Large intestine (tissue), 3 donors: ENCODE measurements at regions not wholly inside any gene's neighbourhood (a gene's known extent, or its start where the extent isn't known, plus 50 kb on each side); places are given as distances from the start of the nearest gene placed in this dataset.
"Not testable (repeated sequence)": the region's sequence is repeated elsewhere in the genome, so short reads cannot be mapped to it uniquely, and the experiment has no call there.

Experiments used
- DNase-seq, 2 donors: peaks; one replicate each; pipeline versions ENCODE4 v3.0.0 to v3.0.0-alpha.2; 2013
- H3K27ac ChIP-seq: one replicate; pipeline ENCODE4 v1.5.1; 2013; ENCODE audit warnings: low read length
- H3K27me3 ChIP-seq: 2 replicates; pipeline ENCODE4 v1.6.1; 2013; ENCODE audit warnings: low read length; ENCODE audit not compliant: control insufficient read depth, insufficient read depth
- H3K36me3 ChIP-seq: 2 replicates; pipeline ENCODE4 v1.6.1; 2013; ENCODE audit warnings: low read length; ENCODE audit not compliant: control insufficient read depth, insufficient read depth
- H3K4me1 ChIP-seq: one replicate; pipeline ENCODE4 v1.6.1; 2013; ENCODE audit warnings: low read length; ENCODE audit not compliant: control insufficient read depth, insufficient read depth
- H3K4me3 ChIP-seq: one replicate; pipeline ENCODE4 v1.5.1; 2013; ENCODE audit warnings: low read length
- H3K9me3 ChIP-seq: one replicate; pipeline ENCODE4 v1.6.1; 2013; ENCODE audit warnings: mild to moderate bottlenecking, low read depth, low read length, moderate library complexity; ENCODE audit not compliant: control insufficient read depth
- WGBS: methylation state at CpG from one replicate; pipeline ENCODE4 v1.1.5; 2013; ENCODE audit warnings: low lambda C conversion rate; ENCODE audit not compliant: insufficient coverage; 5-methylcytosine and 5-hydroxymethylcytosine counted together

GRCh38 chr3:130800829-130801228 lies 54.2 kb upstream of the PIK3R4 start:
- 100% methylated on average over 3 of the region's 7 CpGs for WGBS
- Histone ChIP-seq H3K27me3 (no peaks in the 10 kb centered on the region), H3K4me3 (no peak overlapping the region), H3K36me3 (no peaks in the 10 kb centered on the region), H3K27ac (no peak overlapping the region), H3K9me3 (no peaks in the 10 kb centered on the region), H3K4me1 (no peaks in the 10 kb centered on the region)
- no peak for DNase-seq

GRCh38 chr3:130801473-130801872 lies 54.8 kb upstream of the PIK3R4 start:
- H3K27me3 ChIP-seq, result no peaks in the 10 kb centered on the region
- H3K27ac ChIP-seq, result no peak overlapping the region
- no peaks in the 10 kb centered on the region for H3K4me1 ChIP-seq
- no peak for DNase-seq
- WGBS, result 86% methylated on average over 2 of the region's 3 CpGs
- no peaks in the 10 kb centered on the region for H3K36me3 ChIP-seq
- no peak overlapping the region for H3K4me3 ChIP-seq
- H3K9me3 ChIP-seq, result no peaks in the 10 kb centered on the region

GRCh38 chr3:130811557-130811956 lies 64.9 kb upstream of the PIK3R4 start:
- Histone ChIP-seq H3K36me3 (no peaks in the 10 kb centered on the region), H3K4me3 (no peak overlapping the region), H3K4me1 (no peaks in the 10 kb centered on the region), H3K9me3 (peaks cover 7% of the 10 kb centered on the region), H3K27ac (no peak overlapping the region), H3K27me3 (no peaks in the 10 kb centered on the region)
- DNase-seq, result no peak
- WGBS, result 80% methylated on average over 1 of the region's 2 CpGs

- H3K27me3 ChIP-seq, result no peaks in the 10 kb centered on the region
- no peak for DNase-seq
- no CpG with 5 or more reads among the region's 36 CpGs for WGBS
- H3K36me3 ChIP-seq, result no peaks in the 10 kb centered on the region
- H3K4me3 ChIP-seq, result no peak overlapping the region
- H3K9me3 ChIP-seq, result peaks cover 7% of the 10 kb centered on the region
- no peaks in the 10 kb centered on the region for H3K4me1 ChIP-seq
- H3K27ac ChIP-seq, result no peak overlapping the region
Measured at GRCh38 chr3:130814691-130815472, 68.3 kb upstream of the PIK3R4 start.

- no peaks in the 10 kb centered on the region for H3K4me1 ChIP-seq
- no peaks in the 10 kb centered on the region for H3K27me3 ChIP-seq
- WGBS, result no CpG with 5 or more reads among the region's 6 CpGs
- H3K27ac ChIP-seq, result no peak overlapping the region
- no peak overlapping the region for H3K4me3 ChIP-seq
- DNase-seq, result no peak
- peaks cover 7% of the 10 kb centered on the region for H3K9me3 ChIP-seq
- H3K36me3 ChIP-seq, result no peaks in the 10 kb centered on the region
Measured at GRCh38 chr3:130816561-130817445, 70.2 kb upstream of the PIK3R4 start.

GRCh38 chr3:130818066-130818465 lies 71.4 kb upstream of the PIK3R4 start:
- not testable (repeated sequence) for H3K36me3 ChIP-seq, DNase-seq, H3K4me1 ChIP-seq, H3K9me3 ChIP-seq, H3K27me3 ChIP-seq, H3K4me3 ChIP-seq, H3K27ac ChIP-seq
- WGBS, result no CpG with 5 or more reads among the region's 3 CpGs

- peaks cover 11% of the 10 kb centered on the region for H3K4me1 ChIP-seq
- H3K4me3 ChIP-seq, result no peak overlapping the region
- H3K9me3 ChIP-seq, result no peaks in the 10 kb centered on the region
- no peaks in the 10 kb centered on the region for H3K36me3 ChIP-seq
- peak; percentile 69 to 72 for DNase-seq
- WGBS, result no CpG with 5 or more reads among the region's 2 CpGs
- H3K27me3 ChIP-seq, result no peaks in the 10 kb centered on the region
- H3K27ac ChIP-seq, result no peak overlapping the region
Measured at GRCh38 chr3:130820976-130821375, 72.9 kb upstream of the ATP2C1 start.

- no CpG with 5 or more reads among the region's 1 CpG for WGBS
- H3K9me3 ChIP-seq, result no peaks in the 10 kb centered on the region
Measured at GRCh38 chr3:130821806-130822205, 72.1 kb upstream of the ATP2C1 start.

GRCh38 chr3:130823241-130823884 lies 70.5 kb upstream of the ATP2C1 start:
- WGBS, result no CpG with 5 or more reads among the region's 4 CpGs
- Histone ChIP-seq H3K36me3 (no peaks in the 10 kb centered on the region), H3K27me3 (no peaks in the 10 kb centered on the region), H3K27ac (no peak overlapping the region), H3K4me1 (peaks cover 25% of the 10 kb centered on the region), H3K4me3 (no peak overlapping the region), H3K9me3 (no peaks in the 10 kb centered on the region)
- DNase-seq, result no peak

More at GRCh38 chr3:130821806-130822205, 72.1 kb upstream of the ATP2C1 start:
- DNase-seq, result no peak
- Histone ChIP-seq H3K27me3 (no peaks in the 10 kb centered on the region), H3K4me3 (no peak overlapping the region), H3K27ac (no peak overlapping the region), H3K4me1 (peaks cover 19% of the 10 kb centered on the region), H3K36me3 (no peaks in the 10 kb centered on the region)

- Histone ChIP-seq H3K4me1 (peaks cover 25% of the 10 kb centered on the region), H3K27ac (no peak overlapping the region), H3K36me3 (no peaks in the 10 kb centered on the region), H3K4me3 (no peak overlapping the region), H3K9me3 (no peaks in the 10 kb centered on the region), H3K27me3 (no peaks in the 10 kb centered on the region)
- WGBS, result 80% methylated on average over 1 of the region's 1 CpG
- no peak for DNase-seq
Measured at GRCh38 chr3:130823996-130824395, 69.9 kb upstream of the ATP2C1 start.
